ENCODE measurements at regions not wholly inside any gene's neighbourhood (a gene's known extent, or its start where the extent isn't known, plus 50 kb on each side); places are given as distances from the start of the nearest gene placed in this dataset.

- TF ChIP-seq CTCF (IDR thresholded peaks at IDR 0.05) (no peak), POLR2AphosphoS5 (IDR thresholded peaks at IDR 0.05) (no peak)
Measured at GRCh38 chr9:8232726-8233125, 433.1 kb upstream of the DMAC1 start.
